GM12891 (cell line): ENCODE measurements at regions not wholly inside any gene's neighbourhood (a gene's known extent, or its start where the extent isn't known, plus 50 kb on each side); places are given as distances from the start of the nearest gene placed in this dataset.

Experiments
- PAX5 ChIP-seq: IDR thresholded peaks from 2 replicates; pipeline ENCODE4 v1.6.1; 2011; ENCODE audit warnings: low read length, moderate library complexity, mild to moderate bottlenecking; ENCODE audit not compliant: insufficient read depth, severe bottlenecking
- POLR2A ChIP-seq: IDR thresholded peaks from 2 replicates; pipeline ENCODE4 v1.6.1; 2011; ENCODE audit warnings: low read depth, low read length, control low read depth
- POLR2AphosphoS5 ChIP-seq: IDR thresholded peaks from 2 replicates; pipeline ENCODE4 v1.6.1; 2011; ENCODE audit warnings: low read depth, low read length, control low read depth
- POU2F2 ChIP-seq: IDR thresholded peaks from 2 replicates; pipeline ENCODE4 v1.6.1; 2011; ENCODE audit warnings: low read depth, mild to moderate bottlenecking, control low read depth, low read length, moderate library complexity
- SPI1 ChIP-seq: IDR thresholded peaks from 2 replicates; pipeline ENCODE4 v1.6.1; 2011; ENCODE audit warnings: low read depth, low read length, control low read depth
- TAF1 ChIP-seq: IDR thresholded peaks from 2 replicates; pipeline ENCODE4 v1.6.1; 2011; ENCODE audit warnings: low read depth, low read length, control low read depth

DNA sequence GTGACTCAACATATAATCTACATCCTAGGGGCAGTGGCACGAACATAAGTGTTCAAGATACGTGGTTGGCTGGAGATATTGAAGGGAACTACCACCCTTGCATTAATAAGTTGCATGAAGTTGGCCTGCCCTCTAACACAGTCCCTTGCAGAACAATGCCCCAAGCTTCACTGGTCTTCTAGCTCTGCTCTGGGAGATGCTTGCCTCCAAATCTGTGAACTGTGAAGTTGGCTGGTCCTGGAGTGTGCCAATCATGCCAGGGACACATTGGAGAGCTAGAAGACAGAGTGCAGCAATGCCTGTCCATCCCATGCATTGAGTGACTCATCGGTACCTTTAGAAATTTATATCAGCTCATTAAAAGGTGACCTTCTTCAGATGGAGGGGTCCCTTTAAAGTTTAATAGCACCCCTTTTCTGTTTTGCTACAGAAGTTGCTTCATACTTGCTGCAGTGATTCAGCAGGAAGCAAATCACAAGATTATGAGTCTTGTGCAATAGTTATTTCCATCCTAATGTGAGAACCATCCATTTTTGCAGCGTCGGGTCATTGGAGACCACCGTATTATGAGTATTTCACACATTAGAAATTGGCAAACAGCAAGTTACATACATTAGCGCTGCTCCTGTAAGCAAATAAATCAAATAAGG, 55.2 kb upstream of the KAZN start:
- TF ChIP-seq POLR2A (no peak), POLR2AphosphoS5 (no peak), SPI1 (no peak), TAF1 (no peak), POU2F2 (no peak), PAX5 (no peak)
